HG02938 (cell line): ENCODE measurements at regions not wholly inside any gene's neighbourhood (a gene's known extent, or its start where the extent isn't known, plus 50 kb on each side); places are given as distances from the start of the nearest gene placed in this dataset.

Experiments used
- ATAC-seq: cut with Tn5 transposase; IDR thresholded peaks from one replicate; pipeline ENCODE4 v1.9.1; 2021; ENCODE audit warnings: mild to moderate bottlenecking, moderate library complexity; ENCODE audit not compliant: unreplicated experiment

- no peak for ATAC-seq
These were observed 266.5 kb downstream of the HRH4 start for GRCh38 chr18:24726727-24727492.

GRCh38 chr18:24727685-24728084 is 267.2 kb downstream of the HRH4 start:
- ATAC-seq: no peak

- ATAC-seq: no peak
These were observed 270.7 kb downstream of the HRH4 start for GRCh38 chr18:24731158-24731557.

- no peak for ATAC-seq
These were observed 271.5 kb downstream of the HRH4 start for GRCh38 chr18:24731981-24732380.

GRCh38 chr18:24734058-24734457 is 273.6 kb downstream of the HRH4 start:
- no peak for ATAC-seq

GRCh38 chr18:24735624-24736231 is 275.3 kb downstream of the HRH4 start:
- ATAC-seq: no peak

- ATAC-seq: no peak
These were observed 276.4 kb downstream of the HRH4 start for GRCh38 chr18:24736662-24737330.

GRCh38 chr18:24740829-24741228 is 280.4 kb downstream of the HRH4 start:
- no peak for ATAC-seq

- ATAC-seq: no peak
These were observed 280.9 kb downstream of the HRH4 start for GRCh38 chr18:24741321-24741720.

- ATAC-seq: no peak
These were observed 281.7 kb downstream of the HRH4 start for GRCh38 chr18:24741965-24742724.

- no peak for ATAC-seq
These were observed 294.3 kb downstream of the HRH4 start for GRCh38 chr18:24754583-24755253.

GRCh38 chr18:24756385-24756784 is 295.9 kb downstream of the HRH4 start:
- no peak for ATAC-seq

- ATAC-seq: no peak
These were observed 296.7 kb downstream of the HRH4 start for GRCh38 chr18:24757134-24757533.

GRCh38 chr18:24761765-24762164 is 301.3 kb downstream of the HRH4 start:
- ATAC-seq: no peak

GRCh38 chr18:24762511-24762910 is 302.1 kb downstream of the HRH4 start:
- no peak for ATAC-seq

GRCh38 chr18:24763765-24764513 is 303.5 kb downstream of the HRH4 start:
- no peak for ATAC-seq

GRCh38 chr18:24764766-24765165 is 304.3 kb downstream of the HRH4 start:
- no peak for ATAC-seq

GRCh38 chr18:24766376-24766775 is 305.9 kb downstream of the HRH4 start:
- ATAC-seq: no peak

- ATAC-seq: no peak
These were observed 310.0 kb downstream of the HRH4 start for GRCh38 chr18:24770311-24771024.
